Mucosa of descending colon (tissue), 3 donors: ENCODE measurements at regions not wholly inside any gene's neighbourhood (a gene's known extent, or its start where the extent isn't known, plus 50 kb on each side); places are given as distances from the start of the nearest gene placed in this dataset.
"Not testable (repeated sequence)": the region's sequence is repeated elsewhere in the genome, so short reads cannot be mapped to it uniquely, and the experiment has no call there.

ENCODE experiments used
- ATAC-seq: fragments of 200-7000 bp; cut with Tn5 transposase; one replicate; pipeline ENCODE4 v1.9.1; 2020; ENCODE audit warnings: mild to moderate bottlenecking, moderate library complexity
- DNase-seq, 3 donors: peaks; one replicate each; pipeline ENCODE4 v3.0.0-alpha.2; 2020
- H3K36me3 ChIP-seq: fragments of 200-600 bp; one replicate; pipeline ENCODE4 v1.8.0; 2021; ENCODE audit warnings: low read depth, mild to moderate bottlenecking
- H3K4me1 ChIP-seq: fragments of 200-600 bp; one replicate; pipeline ENCODE4 v1.8.0; 2021; ENCODE audit warnings: low read depth, mild to moderate bottlenecking
- H3K4me3 ChIP-seq: fragments of 200-600 bp; one replicate; pipeline ENCODE4 v1.8.0; 2021; ENCODE audit warnings: mild to moderate bottlenecking
- H3K9me3 ChIP-seq: fragments of 200-600 bp; one replicate; pipeline ENCODE4 v1.8.0; 2021; ENCODE audit warnings: mild to moderate bottlenecking
- CTCF ChIP-seq: fragments of 200-600 bp; IDR thresholded peaks from one replicate; pipeline ENCODE4 v1.8.0; 2022; ENCODE audit warnings: antibody characterized with exemption, mild to moderate bottlenecking
- intact Hi-C, 2 donors: fragments of 100-400 bp; cut with DNase I in 1 of 2; cut with micrococcal nuclease in 1 of 2; formaldehyde crosslinking; loops; one replicate each; pipeline versions ENCODE4 v1.11.0 to v1.11.1; 2022; cut with DNase I, micrococcal nuclease
- donor health status: DM: no; HTN: no; CAD: no; lungs with moderate emphysema.
- donor health status: DM: no; HTN: no; CAD: no.
- donor health status: DM: no; HTN: yes; CAD: no.

DNA sequence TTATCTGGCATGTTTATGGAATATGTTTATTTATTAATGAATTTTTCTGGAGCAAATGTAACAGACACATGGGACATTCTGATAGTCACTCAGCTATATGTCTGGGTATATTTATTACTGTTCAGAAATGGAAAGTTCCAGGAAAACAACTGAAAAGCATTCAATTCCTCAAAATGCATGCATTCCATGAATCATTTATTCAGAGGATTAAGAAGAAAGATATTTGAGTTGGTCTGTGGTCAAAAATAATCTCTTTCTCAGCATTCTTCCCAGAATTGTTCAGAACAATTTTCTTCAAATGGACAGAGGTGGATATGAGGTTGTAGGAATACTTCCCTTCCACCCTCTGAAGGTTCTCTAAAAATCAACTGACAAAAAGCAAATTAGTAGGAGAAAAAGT is 97.6 kb upstream of the ITGB1 start:
- TF ChIP-seq CTCF: no peak
- H3K9me3 ChIP-seq: no peaks in the 10 kb centered on the region
- no peak for DNase-seq
- no peaks in the 10 kb centered on the region for H3K4me1 ChIP-seq
- no peaks in the 10 kb centered on the region for H3K36me3 ChIP-seq
- intact Hi-C loops: no loop called here
- no peak for ATAC-seq
- H3K4me3 ChIP-seq: no peak overlapping the region

- no peaks in the 10 kb centered on the region for H3K4me1 ChIP-seq
- no peak overlapping the region for H3K4me3 ChIP-seq
- no peaks in the 10 kb centered on the region for H3K36me3 ChIP-seq
- intact Hi-C loops: no loop called here
- H3K9me3 ChIP-seq: no peaks in the 10 kb centered on the region
- TF ChIP-seq CTCF: no peak
- DNase-seq (no peak), ATAC-seq (no peak)
Observed at GRCh38 chr10:33052915-33053810, 95.1 kb upstream of the ITGB1 start.

- H3K36me3 ChIP-seq: no peaks in the 10 kb centered on the region
- intact Hi-C loops: no loop called here
- no peaks in the 10 kb centered on the region for H3K4me1 ChIP-seq
- ATAC-seq: no peak
- no peaks in the 10 kb centered on the region for H3K9me3 ChIP-seq
- TF ChIP-seq CTCF: no peak
- no peak overlapping the region for H3K4me3 ChIP-seq
- DNase-seq: no peak
Observed at GRCh38 chr10:33052263-33052875, 94.3 kb upstream of the ITGB1 start.

DNA sequence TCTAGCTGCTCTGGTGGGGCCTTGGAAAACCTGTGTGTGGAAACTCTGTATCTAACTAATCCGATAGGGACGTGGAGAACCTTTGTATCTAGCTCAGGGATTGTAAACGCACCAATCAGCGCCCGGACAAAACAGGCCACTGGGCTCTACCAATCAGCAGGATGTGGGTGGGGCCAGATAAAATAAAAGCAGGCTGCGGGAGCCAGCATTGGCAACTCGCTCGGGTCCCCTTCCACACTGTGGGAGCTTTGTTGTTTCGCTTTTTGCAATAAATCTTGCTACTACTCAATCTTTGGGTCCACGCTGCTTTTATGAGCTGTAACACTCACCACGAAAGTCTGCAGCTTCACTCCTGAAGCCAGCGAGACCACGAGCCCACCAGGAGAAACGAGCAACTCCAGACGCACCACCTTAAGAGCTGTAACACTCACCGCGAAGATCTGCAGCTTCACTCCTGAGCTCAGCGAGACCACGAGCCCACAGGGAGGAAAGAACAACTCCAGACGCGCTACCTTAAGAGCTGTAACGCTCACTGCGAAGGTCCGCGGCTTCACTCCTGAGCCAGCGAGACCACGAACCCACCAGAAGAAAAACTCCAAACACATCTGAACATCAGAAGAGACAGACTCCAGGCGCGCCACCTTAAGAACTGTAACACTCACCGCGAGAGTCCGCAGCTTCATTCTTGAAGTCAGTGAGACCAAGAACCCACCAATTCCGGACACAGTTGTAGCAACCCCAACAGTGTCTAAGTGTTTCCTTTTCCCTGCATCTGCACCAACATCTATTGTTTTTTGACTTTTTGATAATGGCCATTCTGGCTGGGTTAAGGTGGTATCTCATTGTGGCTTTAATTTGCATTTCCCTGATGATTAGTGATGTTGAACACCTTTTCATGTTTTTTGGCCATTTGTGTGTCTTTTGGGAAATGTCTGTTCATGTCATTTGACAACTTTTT is 92.2 kb upstream of the ITGB1 start:
- intact Hi-C loops, H3K9me3 ChIP-seq, H3K36me3 ChIP-seq: not testable (repeated sequence)

GRCh38 chr10:33048223-33048622 is 90.2 kb upstream of the ITGB1 start:
- TF ChIP-seq CTCF: no peak
- no peak for ATAC-seq
- Histone ChIP-seq H3K4me3 (no peak overlapping the region), H3K4me1 (no peaks in the 10 kb centered on the region), H3K9me3 (no peaks in the 10 kb centered on the region), H3K36me3 (no peaks in the 10 kb centered on the region)
- intact Hi-C loops: no loop called here
- DNase-seq: no peak

More for the DNA sequence above, 92.2 kb upstream of the ITGB1 start:
- H3K4me1 ChIP-seq, H3K4me3 ChIP-seq, DNase-seq, ATAC-seq: not testable (repeated sequence)
